ENCODE measurements at regions not wholly inside any gene's neighbourhood (a gene's known extent, or its start where the extent isn't known, plus 50 kb on each side); places are given as distances from the start of the nearest gene placed in this dataset.
"Not testable (repeated sequence)": the region's sequence is repeated elsewhere in the genome, so short reads cannot be mapped to it uniquely, and the experiment has no call there.

GRCh38 chr3:140854961-140855360, 86.7 kb upstream of the SLC25A36 start:
- DNase-seq (ENCODE audit: missing footprints) (no peak), ATAC-seq (no peak)
- intact Hi-C loops (cut with DNase I), result no loop called here

DNA sequence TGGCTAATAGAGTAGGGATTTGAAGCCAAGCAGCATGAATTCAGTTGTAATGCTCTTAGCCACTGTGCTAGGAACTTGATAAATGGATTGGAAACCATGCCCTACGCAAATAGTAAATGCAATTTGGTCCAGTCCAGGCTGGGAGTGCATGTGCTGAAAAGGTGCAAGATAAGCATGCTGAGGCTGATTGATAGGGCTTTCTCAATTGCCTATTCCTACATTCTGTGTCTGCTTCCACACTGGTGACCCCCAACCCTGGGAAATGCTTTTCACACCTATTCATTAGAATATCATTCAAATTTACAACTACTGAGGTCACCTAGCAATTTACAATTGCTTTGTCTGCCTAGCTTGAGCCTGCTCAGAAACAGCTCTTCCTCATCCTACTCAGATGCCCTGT, 84.7 kb upstream of the SLC25A36 start:
- ATAC-seq (no peak), DNase-seq (ENCODE audit: missing footprints) (no peak)
- intact Hi-C loops (cut with DNase I), result no loop called here

- ATAC-seq (no peak), DNase-seq (ENCODE audit: missing footprints) (no peak)
- intact Hi-C loops (cut with DNase I), result no loop called here
These were observed 83.6 kb upstream of the SLC25A36 start for GRCh38 chr3:140857993-140858392.

DNA sequence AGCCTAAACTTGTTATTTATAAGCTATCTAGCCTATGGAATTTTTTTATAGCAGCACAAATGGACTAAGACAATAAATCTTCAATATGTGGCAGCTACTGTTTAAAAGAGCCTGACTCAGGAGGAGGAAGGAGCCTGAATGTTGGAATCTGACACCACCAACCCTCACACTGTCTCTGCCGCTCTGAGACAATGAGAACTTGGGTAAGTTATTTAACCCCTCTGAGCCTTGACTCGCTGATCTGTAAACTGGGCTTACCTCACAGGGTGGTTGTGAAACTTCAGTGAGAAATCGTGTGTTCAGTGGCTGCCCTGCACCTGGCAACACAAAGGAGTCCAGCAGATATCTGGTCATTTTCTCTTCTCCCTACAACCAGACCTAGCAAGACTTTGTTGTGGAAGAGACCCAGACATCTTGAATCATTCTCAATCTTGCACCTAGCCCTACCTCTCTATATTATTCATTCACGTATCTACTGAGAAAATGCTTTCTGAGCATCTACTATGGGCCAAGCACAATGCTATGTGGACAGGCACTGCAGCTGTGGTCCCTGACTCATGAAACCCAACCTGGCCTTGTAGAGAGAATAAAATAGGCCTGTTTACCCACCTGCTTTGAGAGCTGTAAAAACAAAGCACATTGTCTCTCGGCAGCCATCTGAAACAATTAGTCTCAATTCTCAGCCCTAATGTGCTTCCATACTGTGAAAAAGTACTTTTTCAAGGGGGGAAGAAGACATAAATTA, 81.9 kb upstream of the SLC25A36 start:
- DNase-seq (ENCODE audit: missing footprints) (no peak), ATAC-seq (no peak)
- intact Hi-C loops (cut with DNase I), result loop anchor here (5.0 to 10.0 kb wide), 3 partner anchors 307 to 1435 kb away; partner anchors contain the start of gene CLSTN2

DNA sequence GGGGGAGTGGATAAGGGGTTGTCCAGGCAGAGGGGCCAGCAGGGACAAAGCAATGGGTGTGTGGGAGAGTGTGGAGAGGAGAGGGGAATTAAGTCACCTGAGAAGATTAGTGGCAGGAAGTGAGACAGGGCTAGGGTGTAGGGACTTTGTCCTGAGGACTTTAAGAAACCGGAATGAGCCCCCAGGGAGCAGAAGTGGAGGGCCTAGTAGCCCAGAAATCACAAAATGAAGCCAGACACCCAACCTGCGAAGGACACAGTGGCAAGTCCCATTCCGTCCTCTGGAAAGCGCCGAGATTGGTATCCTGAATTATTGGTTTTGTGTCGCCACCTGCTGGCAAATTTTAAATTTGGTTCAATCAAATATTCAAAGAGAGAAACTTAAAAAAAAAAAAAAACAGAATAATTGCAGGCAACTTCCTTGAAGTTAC, 78.0 kb upstream of the SLC25A36 start:
- intact Hi-C loops (cut with DNase I), result loop anchor here (5.0 to 10.0 kb wide), 3 partner anchors 311 to 1439 kb away; partner anchors contain the start of gene CLSTN2

DNA sequence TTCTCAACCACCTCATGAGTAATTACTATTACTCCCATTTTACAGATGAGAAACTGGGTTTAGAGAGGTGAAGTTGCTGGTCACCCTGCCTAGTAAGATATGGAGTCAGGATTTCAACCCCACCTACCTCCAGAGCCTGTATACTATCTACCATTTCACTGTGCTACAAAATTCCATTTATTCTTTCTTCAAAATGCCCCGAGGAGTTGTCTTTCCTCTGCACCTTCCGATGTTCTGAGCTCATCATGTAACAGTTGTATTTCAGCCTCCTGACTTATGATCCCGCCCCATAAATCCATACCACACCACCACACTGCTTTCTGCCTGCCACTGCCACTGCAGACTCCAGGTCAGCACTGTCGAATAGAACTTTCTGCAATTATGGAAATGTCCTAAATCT, 71.3 kb upstream of the SLC25A36 start:
- ATAC-seq (no peak), DNase-seq (ENCODE audit: missing footprints) (no peak)
- intact Hi-C loops (cut with DNase I), result no loop called here

More for the DNA sequence above, 78.0 kb upstream of the SLC25A36 start:
- ATAC-seq, result no peak
- no peak for DNase-seq (ENCODE audit: missing footprints)

GRCh38 chr3:140871022-140871421, 70.6 kb upstream of the SLC25A36 start:
- intact Hi-C loops (cut with DNase I), result no loop called here
- no peak for DNase-seq (ENCODE audit: missing footprints)
- ATAC-seq, result no peak

DNA sequence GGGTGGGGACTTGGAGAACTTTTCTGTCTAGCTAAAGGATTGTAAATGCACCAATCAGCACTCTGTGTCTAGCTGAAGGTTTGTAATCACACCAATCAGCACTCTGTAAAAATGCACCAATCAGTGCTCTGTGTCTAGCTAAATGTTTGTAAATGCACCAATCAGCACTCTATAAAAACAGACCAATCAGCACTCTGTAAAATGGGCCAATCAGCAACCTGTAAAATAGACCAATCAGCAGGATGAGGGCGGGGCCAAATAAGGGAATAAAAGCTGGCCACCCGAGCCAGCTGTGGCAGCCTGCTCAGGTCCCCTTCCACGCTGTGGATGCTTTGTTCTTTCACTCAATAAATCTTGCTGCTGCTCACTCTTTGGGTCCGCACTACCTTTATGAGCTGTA, 69.5 kb upstream of the SLC25A36 start:
- intact Hi-C loops (cut with DNase I); DNase-seq (ENCODE audit: missing footprints); ATAC-seq: not testable (repeated sequence)

GRCh38 chr3:140883428-140884040, 58.1 kb upstream of the SLC25A36 start:
- intact Hi-C loops (cut with DNase I), result no loop called here
- ATAC-seq, result no peak
- DNase-seq (ENCODE audit: missing footprints), result no peak

GRCh38 chr3:140885697-140886096, 55.9 kb upstream of the SLC25A36 start:
- intact Hi-C loops (cut with DNase I); ATAC-seq: not testable (repeated sequence)

More at GRCh38 chr3:140885697-140886096, 55.9 kb upstream of the SLC25A36 start:
- not testable (repeated sequence) for DNase-seq (ENCODE audit: missing footprints)
